Neural progenitor cell (in vitro differentiated cells): ENCODE measurements at regions not wholly inside any gene's neighbourhood (a gene's known extent, or its start where the extent isn't known, plus 50 kb on each side); places are given as distances from the start of the nearest gene placed in this dataset.

Experiments used
- DNase-seq: peaks from one replicate; pipeline ENCODE4 v3.0.0-alpha.2; 2016; ENCODE audit warnings: low spot score
- H2AFZ ChIP-seq: fragments of 200-600 bp; sonication (generic); replicated peaks from 2 replicates; pipeline ENCODE4 v1.6.1; 2016; ENCODE audit warnings: antibody characterized with exemption
- H3F3A ChIP-seq: fragments of 200-600 bp; sonication (generic); 2 replicates; pipeline ENCODE4 v1.6.1; 2016; ENCODE audit warnings: antibody characterized with exemption, low read depth
- H3K27ac ChIP-seq: fragments of 200-600 bp; sonication (generic); 2 replicates; pipeline ENCODE4 v1.5.1; 2016; ENCODE audit warnings: mild to moderate bottlenecking
- H3K27me3 ChIP-seq: fragments of 200-600 bp; sonication (generic); 2 replicates; pipeline ENCODE4 v1.6.1; 2016; ENCODE audit warnings: mild to moderate bottlenecking, moderate library complexity
- H3K36me3 ChIP-seq: fragments of 200-600 bp; sonication (generic); 2 replicates; pipeline ENCODE4 v1.5.1; 2016
- H3K4me1 ChIP-seq: fragments of 200-600 bp; sonication (generic); 2 replicates; pipeline ENCODE4 v1.6.1; 2016; ENCODE audit warnings: mixed run types
- H3K4me2 ChIP-seq: fragments of 200-600 bp; sonication (generic); 2 replicates; pipeline ENCODE4 v1.6.1; 2016
- H3K4me3 ChIP-seq: fragments of 200-600 bp; sonication (generic); 2 replicates; pipeline ENCODE4 v1.5.1; 2016
- H3K79me2 ChIP-seq: fragments of 200-600 bp; sonication (generic); 2 replicates; pipeline ENCODE4 v1.6.1; 2016; ENCODE audit warnings: low read depth
- H3K9ac ChIP-seq: fragments of 200-600 bp; sonication (generic); 2 replicates; pipeline ENCODE4 v1.6.1; 2016
- H3K9me3 ChIP-seq: fragments of 200-600 bp; sonication (generic); 2 replicates; pipeline ENCODE4 v1.5.1; 2016; ENCODE audit warnings: low read depth
- H4K20me1 ChIP-seq: fragments of 200-600 bp; sonication (generic); 2 replicates; pipeline ENCODE4 v1.6.1; 2016; ENCODE audit warnings: low read depth
- H3K27ac Mint-ChIP-seq: 3 replicates; pipeline ENCODE4 v1.8.0; 2021; ENCODE audit warnings: mixed read lengths
- H3K27me3 Mint-ChIP-seq: 2 replicates; pipeline ENCODE4 v1.8.0; 2022; ENCODE audit warnings: low read depth, mild to moderate bottlenecking, inconsistent platforms, moderate library complexity, mixed read lengths; ENCODE audit not compliant: insufficient read depth
- H3K36me3 Mint-ChIP-seq: 3 replicates; pipeline ENCODE4 v1.8.0; 2021; ENCODE audit warnings: mixed read lengths
- H3K4me1 Mint-ChIP-seq: 3 replicates; pipeline ENCODE4 v1.8.0; 2021; ENCODE audit warnings: mixed read lengths
- H3K4me3 Mint-ChIP-seq: 3 replicates; pipeline ENCODE4 v1.8.0; 2021; ENCODE audit warnings: mild to moderate bottlenecking, moderate library complexity, mixed read lengths
- H3K9me3 Mint-ChIP-seq: 3 replicates; pipeline ENCODE4 v1.8.0; 2020; ENCODE audit warnings: mixed read lengths
- CTCF ChIP-seq: fragments of 200-600 bp; sonication (generic); IDR thresholded peaks from 2 replicates; pipeline ENCODE4 v1.5.1; 2017; ENCODE audit warnings: antibody characterized with exemption, mild to moderate bottlenecking
- EZH2 ChIP-seq: fragments of 200-600 bp; sonication (generic); IDR thresholded peaks from 2 replicates; pipeline ENCODE4 v1.6.1; 2017; ENCODE audit warnings: antibody characterized with exemption, mild to moderate bottlenecking, moderate library complexity
- EZH2phosphoT487 ChIP-seq: fragments of 200-600 bp; sonication (generic); IDR thresholded peaks from 2 replicates; pipeline ENCODE4 v1.6.1; 2017; ENCODE audit warnings: antibody characterized with exemption

GRCh38 chr16:80300456-80300855, 240.3 kb upstream of the DYNLRB2 start:
- H2AFZ ChIP-seq: no peak overlapping the region
- no peaks in the 10 kb centered on the region for H3K27me3 ChIP-seq
- DNase-seq: no peak
- H3F3A ChIP-seq: no peaks in the 10 kb centered on the region
- H3K27ac ChIP-seq: no peak overlapping the region
- no peak overlapping the region for H3K4me3 ChIP-seq
- Mint-ChIP-seq H3K9me3 (no peaks in the 10 kb centered on the region), H3K4me3 (no peak overlapping the region), H3K36me3 (no peaks in the 10 kb centered on the region), H3K27ac (no peak overlapping the region), H3K4me1 (peaks cover 28% of the 10 kb centered on the region), H3K27me3 (peaks cover 5% of the 10 kb centered on the region)
- no peak overlapping the region for H3K4me2 ChIP-seq
- TF ChIP-seq EZH2: no peak
- TF ChIP-seq EZH2phosphoT487: no peak
- H3K36me3 ChIP-seq: no peaks in the 10 kb centered on the region
- H3K4me1 ChIP-seq: peaks cover 3% of the 10 kb centered on the region
- H4K20me1 ChIP-seq: no peaks in the 10 kb centered on the region
- no peaks in the 10 kb centered on the region for H3K9me3 ChIP-seq
- no peaks in the 10 kb centered on the region for H3K79me2 ChIP-seq
- no peak overlapping the region for H3K9ac ChIP-seq

GRCh38 chr16:80299416-80299815, 241.4 kb upstream of the DYNLRB2 start:
- no peak overlapping the region for H3K4me2 ChIP-seq
- Mint-ChIP-seq H3K36me3 (no peaks in the 10 kb centered on the region), H3K9me3 (no peaks in the 10 kb centered on the region), H3K4me1 (peaks cover 28% of the 10 kb centered on the region), H3K4me3 (no peak overlapping the region), H3K27me3 (peaks cover 5% of the 10 kb centered on the region), H3K27ac (no peak overlapping the region)
- H3F3A ChIP-seq: no peaks in the 10 kb centered on the region
- H3K36me3 ChIP-seq: no peaks in the 10 kb centered on the region
- no peaks in the 10 kb centered on the region for H3K79me2 ChIP-seq
- TF ChIP-seq EZH2phosphoT487: no peak
- no peak for TF ChIP-seq EZH2
- TF ChIP-seq CTCF: no peak
- no peak overlapping the region for H3K27ac ChIP-seq
- H2AFZ ChIP-seq: no peak overlapping the region
- no peaks in the 10 kb centered on the region for H3K27me3 ChIP-seq
- no peaks in the 10 kb centered on the region for H4K20me1 ChIP-seq
- H3K4me3 ChIP-seq: no peak overlapping the region
- no peak for DNase-seq
- no peaks in the 10 kb centered on the region for H3K9me3 ChIP-seq
- no peak overlapping the region for H3K9ac ChIP-seq
- peaks cover 3% of the 10 kb centered on the region for H3K4me1 ChIP-seq

- Histone ChIP-seq H3K27ac (no peak overlapping the region), H4K20me1 (no peaks in the 10 kb centered on the region), H3F3A (no peaks in the 10 kb centered on the region), H3K36me3 (no peaks in the 10 kb centered on the region), H2AFZ (no peak overlapping the region), H3K79me2 (no peaks in the 10 kb centered on the region), H3K4me2 (no peak overlapping the region), H3K4me3 (no peak overlapping the region), H3K27me3 (no peaks in the 10 kb centered on the region), H3K4me1 (peaks cover 2% of the 10 kb centered on the region), H3K9ac (no peak overlapping the region), H3K9me3 (no peaks in the 10 kb centered on the region)
- no peak for DNase-seq
- Mint-ChIP-seq H3K36me3 (no peaks in the 10 kb centered on the region), H3K27me3 (peaks cover 5% of the 10 kb centered on the region), H3K9me3 (no peaks in the 10 kb centered on the region), H3K4me1 (peaks cover 21% of the 10 kb centered on the region), H3K27ac (no peak overlapping the region), H3K4me3 (no peak overlapping the region)
- TF ChIP-seq EZH2phosphoT487 (no peak), CTCF (no peak), EZH2 (no peak)
Measured at GRCh38 chr16:80298676-80299075, 242.1 kb upstream of the DYNLRB2 start.

GRCh38 chr16:80296034-80296433, 244.8 kb upstream of the DYNLRB2 start:
- H3K27ac ChIP-seq: no peak overlapping the region
- Mint-ChIP-seq H3K4me3 (no peak overlapping the region), H3K4me1 (peaks cover 11% of the 10 kb centered on the region), H3K36me3 (no peaks in the 10 kb centered on the region), H3K27me3 (no peaks in the 10 kb centered on the region), H3K9me3 (no peaks in the 10 kb centered on the region), H3K27ac (no peak overlapping the region)
- no peak overlapping the region for H3K9ac ChIP-seq
- H3F3A ChIP-seq: no peaks in the 10 kb centered on the region
- no peak for DNase-seq
- no peak for TF ChIP-seq CTCF
- TF ChIP-seq EZH2: no peak
- TF ChIP-seq EZH2phosphoT487: no peak
- no peak overlapping the region for H3K4me2 ChIP-seq
- no peaks in the 10 kb centered on the region for H3K79me2 ChIP-seq
- no peak overlapping the region for H3K4me3 ChIP-seq
- no peaks in the 10 kb centered on the region for H3K36me3 ChIP-seq
- H3K9me3 ChIP-seq: no peaks in the 10 kb centered on the region
- no peak overlapping the region for H2AFZ ChIP-seq
- H3K4me1 ChIP-seq: no peaks in the 10 kb centered on the region
- H4K20me1 ChIP-seq: no peaks in the 10 kb centered on the region
- H3K27me3 ChIP-seq: no peaks in the 10 kb centered on the region
